HG02970 (cell line): ENCODE measurements at regions not wholly inside any gene's neighbourhood (a gene's known extent, or its start where the extent isn't known, plus 50 kb on each side); places are given as distances from the start of the nearest gene placed in this dataset.

Experiments used
- ATAC-seq: cut with Tn5 transposase; IDR thresholded peaks from one replicate; pipeline ENCODE4 v1.9.1; 2021; ENCODE audit warnings: mild to moderate bottlenecking, moderate library complexity, moderate number of reproducible peaks; ENCODE audit not compliant: unreplicated experiment, low FRiP score

GRCh38 chr17:69819316-69820087 lies 255.5 kb upstream of the KCNJ16 start:
- no peak for ATAC-seq

- ATAC-seq = no peak
Observed at GRCh38 chr17:69820876-69821473, 254.1 kb upstream of the KCNJ16 start.

- no peak for ATAC-seq
Observed at GRCh38 chr17:69822314-69822875, 252.6 kb upstream of the KCNJ16 start.

GRCh38 chr17:69828087-69828486 lies 246.9 kb upstream of the KCNJ16 start:
- ATAC-seq = no peak

GRCh38 chr17:69834494-69834893 lies 240.5 kb upstream of the KCNJ16 start:
- no peak for ATAC-seq

DNA sequence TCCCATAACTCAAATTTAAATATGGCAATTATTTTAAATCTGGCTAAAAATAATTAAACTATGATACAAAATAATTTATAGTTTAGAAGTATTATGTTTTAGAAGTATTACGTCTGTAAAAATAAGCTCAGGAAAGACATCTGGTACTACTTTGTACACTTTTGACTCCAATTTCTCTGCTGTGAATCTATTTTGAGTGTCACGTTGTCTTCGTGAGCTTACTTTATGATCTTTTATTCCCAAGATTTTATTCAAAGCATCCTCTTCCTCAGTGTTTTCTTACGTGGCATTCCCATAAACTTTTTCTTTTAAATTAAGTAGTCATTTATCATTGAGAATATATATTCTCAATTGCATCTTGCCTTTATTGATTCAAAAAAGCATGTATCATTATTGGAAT lies 223.3 kb upstream of the KCNJ16 start:
- ATAC-seq = no peak

DNA sequence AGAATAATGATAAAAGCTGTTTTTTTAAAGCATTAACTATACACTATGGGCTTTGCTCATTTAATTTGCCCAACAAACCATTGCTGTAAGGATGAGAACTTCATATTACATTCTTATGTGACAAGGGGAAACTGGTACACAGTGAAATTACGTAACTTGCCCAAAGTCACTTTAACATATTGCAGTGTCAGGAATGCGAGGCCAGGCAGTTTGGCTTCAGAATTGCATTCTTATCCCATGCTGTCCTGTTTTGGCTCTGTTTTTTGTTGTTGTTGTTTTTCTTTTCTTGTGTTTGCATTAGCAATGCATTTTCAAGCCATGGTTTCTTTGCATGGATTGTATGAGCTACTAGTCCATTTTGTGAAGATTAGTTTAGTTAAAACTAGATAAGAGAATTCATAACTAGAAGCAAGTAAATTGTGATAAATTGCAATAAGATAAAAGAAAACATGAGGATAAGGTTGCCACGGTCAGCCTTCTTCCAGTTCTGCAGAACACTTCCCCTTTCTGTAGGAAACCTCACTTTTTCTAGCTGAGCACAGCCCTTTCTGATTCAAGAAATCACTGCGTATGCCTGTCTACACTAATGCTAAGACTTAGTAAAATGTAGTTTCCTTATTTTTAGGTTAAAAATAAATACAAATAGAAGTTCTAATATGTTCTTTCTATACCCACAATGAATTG lies 221.3 kb upstream of the KCNJ16 start:
- ATAC-seq = no peak

GRCh38 chr17:69854225-69854780 lies 220.7 kb upstream of the KCNJ16 start:
- ATAC-seq = no peak

DNA sequence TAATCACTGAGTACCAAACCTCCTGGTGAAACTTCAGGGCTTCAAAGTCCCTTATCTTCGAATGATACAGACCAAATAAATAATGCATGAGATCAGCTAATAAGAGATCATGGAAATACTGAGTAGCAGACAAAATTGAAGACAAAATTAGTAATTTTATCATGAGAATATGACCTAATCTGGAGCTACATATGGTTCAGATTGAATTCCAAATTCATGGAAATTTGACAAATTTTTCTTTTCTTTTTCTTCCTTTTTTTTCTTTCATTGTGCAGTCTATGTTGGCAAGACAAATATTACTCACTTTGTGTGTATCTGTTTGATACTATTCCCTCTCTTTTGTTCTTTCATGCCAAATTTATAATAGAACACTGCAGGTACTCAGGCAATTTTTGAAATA lies 218.1 kb upstream of the KCNJ16 start:
- ATAC-seq = no peak

GRCh38 chr17:69857412-69857835 lies 217.6 kb upstream of the KCNJ16 start:
- no peak for ATAC-seq

DNA sequence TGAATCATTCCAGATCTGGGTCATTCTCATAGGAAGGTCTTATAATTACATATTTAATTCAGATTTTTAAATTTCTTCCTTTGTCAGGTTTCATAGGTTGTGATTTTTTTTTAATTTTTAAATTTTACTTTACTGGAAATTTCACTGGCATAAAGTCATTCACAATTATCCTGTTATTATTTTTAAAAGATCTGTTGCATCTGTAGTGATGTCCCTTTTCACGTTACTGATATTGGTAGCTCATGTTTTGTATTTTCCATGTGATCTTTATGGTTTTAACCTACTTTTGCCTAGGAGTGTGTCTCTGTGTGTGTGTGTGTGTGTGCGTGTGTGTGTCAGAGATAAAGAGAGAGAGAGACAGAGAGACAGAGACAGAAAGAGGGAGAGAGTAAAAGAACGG lies 216.6 kb upstream of the KCNJ16 start:
- ATAC-seq = no peak

DNA sequence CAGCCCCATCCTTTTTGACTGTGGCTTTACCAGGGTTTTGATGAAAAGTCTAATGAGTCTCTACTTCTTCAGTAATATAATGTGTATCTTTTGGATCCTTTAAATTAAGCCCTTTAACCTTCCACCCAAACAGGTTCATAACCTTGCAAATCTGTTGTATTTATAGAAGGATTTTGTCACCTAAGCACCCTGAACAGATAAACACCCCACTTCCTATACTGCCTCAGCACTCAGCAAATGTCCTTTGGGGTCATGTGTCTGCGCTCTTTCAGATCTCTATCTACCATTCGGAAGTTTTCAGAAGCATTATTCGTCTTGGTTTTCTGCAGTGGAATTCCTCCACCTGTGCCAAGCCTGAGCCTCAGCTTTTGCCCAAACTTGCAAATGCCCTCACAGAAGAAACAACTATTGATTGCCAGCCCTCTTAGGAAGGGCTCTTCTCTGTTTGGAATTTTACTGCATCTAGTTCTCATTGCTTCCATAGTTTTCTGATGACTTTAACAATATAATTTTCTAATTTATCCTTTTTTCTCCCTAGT lies 214.8 kb upstream of the KCNJ16 start:
- ATAC-seq = no peak

DNA sequence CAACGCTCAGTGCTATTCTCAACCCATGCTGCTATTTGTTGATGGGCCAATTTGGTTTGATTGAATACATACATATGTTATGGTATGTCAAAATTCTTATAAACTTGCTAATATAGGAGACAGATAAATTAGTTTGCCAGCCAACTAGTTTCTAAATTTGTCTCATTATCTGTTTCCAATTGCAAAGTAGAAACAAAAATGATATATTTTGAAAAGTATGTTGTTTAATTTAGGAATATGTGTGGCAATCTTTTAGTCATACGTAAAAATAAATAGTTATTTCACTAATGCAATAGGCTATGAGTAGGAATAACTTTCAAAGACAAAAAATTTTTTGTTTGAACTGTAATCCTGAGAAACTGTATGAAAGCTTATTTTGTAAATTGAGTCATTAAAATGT lies 210.6 kb upstream of the KCNJ16 start:
- ATAC-seq = no peak

GRCh38 chr17:69869667-69870066 lies 205.4 kb upstream of the KCNJ16 start:
- no peak for ATAC-seq

DNA sequence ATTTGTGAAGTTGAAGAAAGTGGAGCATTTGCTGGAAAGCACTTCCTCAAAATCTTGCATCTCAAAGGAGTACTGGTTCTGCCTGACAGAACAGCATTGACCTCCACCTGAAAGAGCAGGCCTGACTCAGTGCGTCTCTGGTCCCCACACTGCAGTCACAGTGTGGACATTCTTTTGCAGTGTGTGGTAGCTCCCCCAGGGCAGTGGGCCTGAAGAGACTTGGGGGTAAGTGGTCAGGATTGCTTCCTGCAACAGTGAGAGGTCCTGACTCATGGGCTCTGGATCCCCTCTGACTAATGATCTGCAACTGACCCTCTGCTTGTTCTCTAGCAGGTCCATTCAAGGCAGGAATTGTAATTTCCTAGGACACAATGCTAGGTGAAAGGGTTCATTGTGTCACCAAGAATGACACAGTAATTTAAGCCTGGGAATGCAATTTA lies 204.9 kb upstream of the KCNJ16 start:
- no peak for ATAC-seq

- no peak for ATAC-seq
Observed at GRCh38 chr17:69870751-69871199, 204.2 kb upstream of the KCNJ16 start.

- ATAC-seq = no peak
Observed at GRCh38 chr17:69871318-69871717, 203.7 kb upstream of the KCNJ16 start.

GRCh38 chr17:69872675-69873262 lies 202.3 kb upstream of the KCNJ16 start:
- no peak for ATAC-seq

DNA sequence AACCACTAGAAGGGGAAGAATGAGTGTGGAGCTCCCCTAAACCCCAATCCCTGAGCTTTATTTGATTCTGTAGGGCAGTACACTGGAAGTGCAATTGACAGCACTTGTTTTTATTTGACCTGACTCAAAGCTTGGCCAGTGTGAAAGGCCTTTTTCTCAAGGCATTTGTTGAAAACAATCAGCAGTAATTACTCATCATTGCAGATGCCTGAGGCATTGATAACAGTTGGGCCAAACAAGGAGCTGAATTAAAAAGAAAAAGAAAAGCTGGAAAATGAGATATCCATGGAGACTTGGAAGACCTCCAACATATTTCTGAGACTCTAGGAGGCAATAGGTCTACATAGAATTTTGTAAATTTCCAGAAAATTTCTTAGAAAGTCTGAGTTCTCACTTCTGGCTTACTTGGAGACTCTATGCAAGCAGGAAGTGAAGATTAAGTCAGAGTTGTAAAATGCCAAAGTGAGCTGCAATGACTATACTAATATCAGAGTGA lies 200.8 kb upstream of the KCNJ16 start:
- ATAC-seq = no peak

DNA sequence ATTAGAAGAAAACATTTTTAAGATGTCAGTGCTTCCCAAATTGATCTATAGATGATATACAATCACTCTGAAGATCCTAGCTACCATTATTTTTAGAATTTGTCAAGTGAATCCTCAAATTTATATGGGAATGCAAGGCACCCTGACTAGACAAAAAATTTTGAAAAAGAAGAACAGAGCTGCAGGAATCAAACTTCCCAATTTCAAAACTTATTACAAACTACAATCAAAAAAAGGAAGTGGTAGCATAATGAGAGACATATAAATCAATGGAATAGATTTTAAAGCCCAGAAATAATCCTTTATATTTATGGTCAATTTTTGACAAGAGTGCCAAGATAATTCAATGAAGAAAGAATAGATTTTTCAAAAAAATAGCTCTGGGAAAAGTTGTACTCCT lies 198.3 kb upstream of the KCNJ16 start:
- no peak for ATAC-seq
